PC-9 (cell line): ENCODE measurements at regions not wholly inside any gene's neighbourhood (a gene's known extent, or its start where the extent isn't known, plus 50 kb on each side); places are given as distances from the start of the nearest gene placed in this dataset.
A peak's percentile ranks its signal among the peaks of the same experiment; 100 is the strongest.
"Not testable (repeated sequence)": the region's sequence is repeated elsewhere in the genome, so short reads cannot be mapped to it uniquely, and the experiment has no call there.

ENCODE experiments used
- BruUV-seq: library from RNA; stranded (reverse); fragments of 400-500 nt; replicated peaks from 2 replicates; lab custom pipeline; 2021; lab: Mats Ljungman, UMichigan
- CTCF ChIA-PET: fragments of 300-600 bp; sonication (Branson Sonifier 250); formaldehyde crosslinking; loops from one replicate; lab custom pipeline; 2022; ENCODE audit warnings: antibody characterized with exemption; lab: Charles Lee
- POLR2A ChIA-PET: fragments of 300-600 bp; sonication (Branson Sonifier 250); formaldehyde crosslinking; loops from one replicate; lab custom pipeline; 2022; ENCODE audit warnings: antibody characterized with exemption; ENCODE audit not compliant: unreplicated experiment; lab: Charles Lee
- DNase-seq, 2 experiments: peaks; one replicate each; pipeline versions ENCODE4 v3.0.0 to v3.0.0-alpha.2; 2015 to 2022; ENCODE audit warnings: mixed read lengths in 1 of 2
- H2AFZ ChIP-seq: fragments of 200-600 bp; sonication (generic); 2 replicates; pipeline ENCODE4 v1.8.1; 2017; ENCODE audit warnings: antibody characterized with exemption
- H3F3A ChIP-seq: fragments of 200-600 bp; sonication (generic); 2 replicates; pipeline ENCODE4 v1.8.1; 2017; ENCODE audit warnings: antibody characterized with exemption, mild to moderate bottlenecking, low read depth; ENCODE audit not compliant: insufficient read depth
- H3K27ac ChIP-seq: fragments of 200-600 bp; sonication (generic); 2 replicates; pipeline ENCODE4 v1.6.1; 2016; ENCODE audit warnings: mixed run types
- H3K27me3 ChIP-seq: fragments of 200-600 bp; sonication (generic); 2 replicates; pipeline ENCODE4 v1.6.1; 2016; ENCODE audit warnings: low read depth, mixed run types; ENCODE audit not compliant: insufficient read depth
- H3K36me3 ChIP-seq: fragments of 200-600 bp; sonication (generic); 2 replicates; pipeline ENCODE4 v1.6.1; 2016; ENCODE audit warnings: low read depth, mixed run types
- H3K4me1 ChIP-seq: fragments of 200-600 bp; sonication (generic); replicated peaks from 2 replicates; pipeline ENCODE4 v1.6.1; 2016; ENCODE audit warnings: mixed run types; ENCODE audit not compliant: insufficient read depth
- H3K4me2 ChIP-seq: fragments of 200-600 bp; sonication (generic); 2 replicates; pipeline ENCODE4 v1.6.1; 2017; ENCODE audit warnings: mixed run types
- H3K4me3 ChIP-seq: fragments of 200-600 bp; sonication (generic); 2 replicates; pipeline ENCODE4 v1.6.1; 2016; ENCODE audit warnings: mixed run types
- H3K79me2 ChIP-seq: fragments of 200-600 bp; sonication (generic); 2 replicates; pipeline ENCODE4 v1.6.1; 2017; ENCODE audit warnings: low read depth, mixed run types
- H3K9me2 ChIP-seq: fragments of 200-600 bp; sonication (generic); 2 replicates; pipeline ENCODE4 v1.8.1; 2017; ENCODE audit warnings: mild to moderate bottlenecking; ENCODE audit not compliant: insufficient read depth
- H3K9me3 ChIP-seq: fragments of 200-600 bp; sonication (generic); 2 replicates; pipeline ENCODE4 v1.8.1; 2016; ENCODE audit warnings: low read depth; ENCODE audit not compliant: insufficient read depth
- H4K20me1 ChIP-seq: fragments of 200-600 bp; sonication (generic); 2 replicates; pipeline ENCODE4 v1.8.1; 2017; ENCODE audit not compliant: insufficient read depth
- CTCF ChIP-seq: fragments of 200-600 bp; sonication (generic); conservative IDR thresholded peaks from 2 replicates; pipeline ENCODE4 v1.6.1; 2017; ENCODE audit warnings: mixed run types, antibody characterized with exemption, mild to moderate bottlenecking, moderate library complexity
- EZH2 ChIP-seq: fragments of 200-600 bp; sonication (generic); IDR thresholded peaks from 2 replicates; pipeline ENCODE4 v1.8.0; 2017; ENCODE audit warnings: antibody characterized with exemption, low read depth
- intact Hi-C: fragments of 100-400 bp; cut with micrococcal nuclease; formaldehyde crosslinking; loops from one replicate; pipeline ENCODE4 v1.10.0; 2022; ENCODE audit not compliant: unreplicated experiment

DNA sequence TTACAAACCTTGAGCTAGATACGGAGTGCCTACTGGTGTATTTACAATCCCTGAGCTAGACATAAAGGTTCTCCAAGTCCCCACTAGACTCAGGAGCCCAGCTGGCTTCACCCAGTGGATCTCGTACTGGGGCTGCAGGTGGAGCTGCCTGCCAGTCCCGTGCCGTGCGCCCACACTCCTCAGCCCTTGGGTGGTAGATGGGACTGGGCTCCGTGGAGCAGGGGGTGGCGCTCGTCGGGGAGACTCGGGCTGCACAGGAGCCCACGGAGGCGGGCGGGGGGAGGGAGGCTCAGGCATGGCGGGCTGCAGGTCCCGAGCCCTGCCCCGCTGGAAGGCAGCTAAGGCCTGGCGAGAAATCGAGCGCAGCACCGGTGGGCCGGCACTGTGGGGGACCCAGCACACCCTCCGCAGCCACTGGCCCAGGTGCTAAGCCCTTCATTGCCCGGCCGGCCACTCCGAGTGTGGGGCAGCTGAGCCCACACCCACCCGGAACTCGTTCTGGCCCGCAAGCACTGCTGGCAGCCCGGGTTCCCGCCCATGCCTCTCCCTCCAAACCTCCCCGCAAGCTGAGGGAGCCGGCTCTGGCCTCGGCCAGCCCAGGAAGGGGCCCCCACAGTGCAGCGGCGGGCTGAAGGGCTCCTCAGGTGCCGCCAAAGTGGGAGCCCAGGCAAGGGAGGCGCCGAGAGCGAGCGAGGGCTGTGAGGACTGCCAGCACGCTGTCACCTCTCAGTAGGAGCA is 164.2 kb upstream of the TEX13C start:
- H3K27ac ChIP-seq, H3K9me3 ChIP-seq, H3K9me2 ChIP-seq, BruUV-seq, H2AFZ ChIP-seq, DNase-seq, CTCF ChIA-PET, H4K20me1 ChIP-seq, H3F3A ChIP-seq, H3K79me2 ChIP-seq, H3K27me3 ChIP-seq, H3K36me3 ChIP-seq, intact Hi-C loops: not testable (repeated sequence)
- POLR2A ChIA-PET, result interaction anchor here (0.5 kb wide), 2 partner anchors 10 to 48 kb away, joined by 3 to 5 read pairs; no protein-coding TSS in a partner anchor
- Histone ChIP-seq H3K4me2 (peak overlapping the region; percentile 83; the same call in 1 of the 2 replicates), H3K4me3 (peak overlapping the region; percentile 60; the same call in 1 of the 2 replicates), H3K4me1 (peaks cover 10% of the 10 kb centered on the region)

DNA sequence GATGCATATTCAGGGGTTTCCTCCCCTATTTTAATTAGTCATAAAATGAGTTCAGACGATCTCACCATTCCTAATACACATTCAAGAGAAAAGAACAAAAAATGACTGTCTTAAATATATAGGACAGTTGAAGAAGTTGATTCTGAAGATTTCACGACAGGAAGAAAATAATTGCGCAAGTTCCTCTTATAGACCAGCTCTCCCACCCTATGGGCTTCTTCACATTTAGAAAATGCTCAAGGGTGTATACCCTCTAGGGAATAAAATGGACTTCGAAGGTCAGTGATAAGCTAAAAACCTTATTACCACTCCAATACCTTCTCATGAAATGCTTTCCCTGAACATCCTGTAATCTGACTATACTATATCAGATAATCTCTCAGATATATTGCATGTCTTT is 149.2 kb upstream of the TEX13C start:
- Histone ChIP-seq H3F3A (no peaks in the 10 kb centered on the region), H3K4me1 (no peaks in the 10 kb centered on the region), H3K4me2 (no peak overlapping the region), H3K27me3 (no peaks in the 10 kb centered on the region; the same call in 1 of the 2 replicates), H3K79me2 (no peaks in the 10 kb centered on the region), H2AFZ (no peak overlapping the region), H3K9me3 (no peaks in the 10 kb centered on the region), H4K20me1 (no peaks in the 10 kb centered on the region), H3K4me3 (no peak overlapping the region), H3K9me2 (no peaks in the 10 kb centered on the region), H3K27ac (no peak overlapping the region), H3K36me3 (no peaks in the 10 kb centered on the region)
- no peak for DNase-seq
- ChIA-PET POLR2A (no interaction called here), CTCF (no interaction called here)
- no TSS peak for BruUV-seq
- TF ChIP-seq EZH2, result no peak
- no peak for TF ChIP-seq CTCF
- intact Hi-C loops, result no loop called here

GRCh38 chrX:125172531-125172930 is 147.1 kb upstream of the TEX13C start:
- H3K36me3 ChIP-seq, result no peaks in the 10 kb centered on the region
- H3K9me3 ChIP-seq, result no peaks in the 10 kb centered on the region

More at GRCh38 chrX:125172531-125172930, 147.1 kb upstream of the TEX13C start:
- no peak overlapping the region for H3K4me3 ChIP-seq
- H3K9me2 ChIP-seq, result no peaks in the 10 kb centered on the region
- ChIA-PET POLR2A (no interaction called here), CTCF (interaction anchor here (0.6 kb wide), 1 partner anchor 33 kb away, joined by 5 read pairs; no protein-coding TSS in a partner anchor)
- no peak overlapping the region for H2AFZ ChIP-seq
- no peaks in the 10 kb centered on the region; the same call in 1 of the 2 replicates for H3K27me3 ChIP-seq
- TF ChIP-seq CTCF, result no peak
- no peak for TF ChIP-seq EZH2
- no peak for DNase-seq
- intact Hi-C loops, result no loop called here
- H3K4me1 ChIP-seq, result no peaks in the 10 kb centered on the region
- BruUV-seq, result no TSS peak
- H3K79me2 ChIP-seq, result no peaks in the 10 kb centered on the region
- no peaks in the 10 kb centered on the region for H3F3A ChIP-seq
- no peak overlapping the region for H3K27ac ChIP-seq
- no peaks in the 10 kb centered on the region for H4K20me1 ChIP-seq
- no peak overlapping the region for H3K4me2 ChIP-seq
